Frontal cortex (tissue), 3 donors: ENCODE measurements at regions not wholly inside any gene's neighbourhood (a gene's known extent, or its start where the extent isn't known, plus 50 kb on each side); places are given as distances from the start of the nearest gene placed in this dataset.

ENCODE experiments used
- DNase-seq, 2 donors: peaks; one replicate each; pipeline ENCODE4 v3.0.0; 2012; ENCODE audit warnings: low spot score in 2 of 2
- FAIRE-seq: peaks from 2 replicates; lab custom pipeline; 2012; peaks lifted over from hg19 to GRCh38; lab: Jason Lieb, UNC
- donor health status: control.
- donor health status: control.
- donor health status: control.

GRCh38 chr4:35883108-35883507 lies 361.2 kb downstream of the ARAP2 start:
- FAIRE-seq (no peak), DNase-seq (no peak)

- FAIRE-seq = no peak
- no peak for DNase-seq
These were observed 359.4 kb downstream of the ARAP2 start for GRCh38 chr4:35884714-35885480.

- no peak for DNase-seq
These were observed 346.5 kb downstream of the ARAP2 start for GRCh38 chr4:35897808-35898207.

GRCh38 chr4:35900286-35901243 lies 343.7 kb downstream of the ARAP2 start:
- FAIRE-seq = no peak

More at GRCh38 chr4:35897808-35898207, 346.5 kb downstream of the ARAP2 start:
- FAIRE-seq = no peak

GRCh38 chr4:35912174-35912573 lies 332.1 kb downstream of the ARAP2 start:
- no peak for FAIRE-seq

More at GRCh38 chr4:35900286-35901243, 343.7 kb downstream of the ARAP2 start:
- DNase-seq = no peak

GRCh38 chr4:35918491-35918977 lies 325.8 kb downstream of the ARAP2 start:
- FAIRE-seq = no peak
- DNase-seq = no peak

More at GRCh38 chr4:35912174-35912573, 332.1 kb downstream of the ARAP2 start:
- no peak for DNase-seq

GRCh38 chr4:35925806-35926205 lies 318.5 kb downstream of the ARAP2 start:
- DNase-seq = no peak
- FAIRE-seq = no peak

- FAIRE-seq = no peak
- DNase-seq = no peak
These were observed 317.5 kb downstream of the ARAP2 start for GRCh38 chr4:35926788-35927187.

- FAIRE-seq = no peak
These were observed 310.4 kb downstream of the ARAP2 start for GRCh38 chr4:35933901-35934300.

GRCh38 chr4:35934320-35934981 lies 309.9 kb downstream of the ARAP2 start:
- DNase-seq (no peak), FAIRE-seq (peak; percentile 95)

More at GRCh38 chr4:35933901-35934300, 310.4 kb downstream of the ARAP2 start:
- DNase-seq = no peak

GRCh38 chr4:35938936-35939335 lies 305.4 kb downstream of the ARAP2 start:
- FAIRE-seq (no peak), DNase-seq (no peak)

GRCh38 chr4:35939751-35940150 lies 304.6 kb downstream of the ARAP2 start:
- DNase-seq = no peak
- no peak for FAIRE-seq

GRCh38 chr4:35942092-35942491 lies 302.2 kb downstream of the ARAP2 start:
- DNase-seq (no peak), FAIRE-seq (no peak)

- DNase-seq = no peak
- no peak for FAIRE-seq
These were observed 300.7 kb downstream of the ARAP2 start for GRCh38 chr4:35943606-35944005.

GRCh38 chr4:35948171-35948570 lies 296.1 kb downstream of the ARAP2 start:
- FAIRE-seq = no peak
- DNase-seq = no peak

GRCh38 chr4:35950442-35950841 lies 293.9 kb downstream of the ARAP2 start:
- no peak for DNase-seq

GRCh38 chr4:35952751-35953150 lies 291.6 kb downstream of the ARAP2 start:
- DNase-seq = no peak
- FAIRE-seq = no peak

More at GRCh38 chr4:35950442-35950841, 293.9 kb downstream of the ARAP2 start:
- no peak for FAIRE-seq

- no peak for FAIRE-seq
- DNase-seq = no peak
These were observed 280.9 kb downstream of the ARAP2 start for GRCh38 chr4:35963383-35963782.

- FAIRE-seq (no peak), DNase-seq (no peak)
These were observed 280.3 kb downstream of the ARAP2 start for GRCh38 chr4:35963974-35964515.

- FAIRE-seq (no peak), DNase-seq (no peak)
These were observed 279.0 kb downstream of the ARAP2 start for GRCh38 chr4:35965300-35965699.
